ENCODE measurements at regions not wholly inside any gene's neighbourhood (a gene's known extent, or its start where the extent isn't known, plus 50 kb on each side); places are given as distances from the start of the nearest gene placed in this dataset.

DNA sequence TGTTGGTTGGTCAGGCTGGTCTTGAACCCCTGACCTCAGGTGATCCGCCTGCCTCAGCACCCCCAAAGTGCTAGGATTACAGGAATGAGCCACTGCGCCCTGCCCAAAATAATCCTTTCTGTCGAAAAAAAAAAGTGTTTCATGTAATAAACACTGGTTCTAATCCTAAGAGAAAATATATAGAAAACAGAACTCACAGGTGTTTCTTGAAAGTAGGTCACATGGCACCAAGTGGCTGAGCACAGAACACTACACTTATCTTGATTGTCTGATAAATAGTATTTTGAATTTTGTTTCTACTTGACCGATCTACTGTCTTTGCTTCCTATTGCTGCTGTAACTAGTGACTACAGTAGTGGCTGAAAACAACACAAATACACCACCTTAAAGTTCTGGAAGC is 87.6 kb upstream of the SOD1 start:
- peaks cover 0 to 3% (median 0%) of the 10 kb centered on the region in 4 donors for H3K9me3 ChIP-seq (ENCODE audit: control insufficient read depth in 4 of 4, low read length in 3 of 4)
- no peak overlapping the region for H3K4me3 ChIP-seq (ENCODE audit: low read depth in 1 of 3, low read length in 3 of 3)
- H3K27ac ChIP-seq (ENCODE audit: low read depth in 1 of 2, low read length in 2 of 2), result no peak overlapping the region
- H3K4me1 ChIP-seq (ENCODE audit: control insufficient read depth in 4 of 4, insufficient read depth in 4 of 4, low read length in 3 of 4), result no peaks in the 10 kb centered on the region
- WGBS, result 92% methylated on average over 4 of the region's 4 CpGs
- H3K27me3 ChIP-seq (ENCODE audit: control insufficient read depth in 4 of 4, insufficient read depth in 4 of 4, low read length in 3 of 4), result no peaks in the 10 kb centered on the region
- no peak overlapping the region for H3K9ac ChIP-seq (ENCODE audit: low read depth in 1 of 2, low read length in 2 of 2)
- no peaks in the 10 kb centered on the region for H3K36me3 ChIP-seq (ENCODE audit: control insufficient read depth in 4 of 4, insufficient read depth in 3 of 4, low read depth in 1 of 4, low read length in 3 of 4)
- TF ChIP-seq HNF4A (conservative IDR thresholded peaks at IDR 0.05), result no peak
- no peak for DNase-seq (ENCODE audit: low spot score)

DNA sequence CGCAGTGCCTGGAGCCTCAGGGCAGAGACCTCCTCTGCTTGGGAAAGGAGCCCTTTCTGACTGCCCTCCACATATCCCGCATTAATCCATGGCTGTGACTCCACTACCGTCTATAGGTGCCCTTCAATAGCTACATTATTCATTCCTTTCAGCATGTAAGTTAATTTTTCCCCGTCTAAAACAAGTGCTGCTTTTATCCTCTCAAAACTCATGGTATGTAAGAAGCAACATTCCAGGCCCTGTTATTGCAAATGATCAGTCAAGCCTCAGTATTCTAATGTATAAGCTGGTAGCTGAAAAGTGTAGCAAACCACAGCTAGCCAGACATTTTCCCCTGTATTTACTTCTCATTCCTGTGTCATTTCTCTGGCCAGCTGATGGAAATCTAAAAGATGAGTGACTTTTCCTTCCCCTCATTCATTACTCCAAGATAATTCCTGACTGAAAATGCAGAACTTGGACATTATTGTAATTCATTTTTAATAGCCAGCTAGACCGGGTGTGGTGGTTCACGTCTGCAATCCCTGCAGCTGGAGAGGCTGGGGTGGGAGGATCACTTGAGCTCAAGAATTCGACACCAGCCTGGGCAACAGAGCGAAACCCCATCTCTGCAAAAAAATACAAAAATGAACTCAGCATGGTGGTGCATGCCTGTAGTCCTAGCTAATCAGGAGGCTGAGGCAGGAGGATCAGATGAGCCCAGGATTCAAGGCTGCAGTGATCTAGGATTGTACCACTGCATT is 88.5 kb upstream of the SOD1 start:
- Histone ChIP-seq H3K4me3 (ENCODE audit: low read depth in 1 of 3, low read length in 3 of 3) (no peak overlapping the region), H3K27ac (ENCODE audit: low read depth in 1 of 2, low read length in 2 of 2) (no peak overlapping the region), H3K9ac (ENCODE audit: low read depth in 1 of 2, low read length in 2 of 2) (no peak overlapping the region), H3K36me3 (ENCODE audit: control insufficient read depth in 4 of 4, insufficient read depth in 3 of 4, low read depth in 1 of 4, low read length in 3 of 4) (no peaks in the 10 kb centered on the region), H3K4me1 (ENCODE audit: control insufficient read depth in 4 of 4, insufficient read depth in 4 of 4, low read length in 3 of 4) (no peaks in the 10 kb centered on the region), H3K27me3 (ENCODE audit: control insufficient read depth in 4 of 4, insufficient read depth in 4 of 4, low read length in 3 of 4) (no peaks in the 10 kb centered on the region), H3K9me3 (ENCODE audit: control insufficient read depth in 4 of 4, low read length in 3 of 4) (peaks cover 0 to 3% (median 0%) of the 10 kb centered on the region in 4 donors)
- 83% methylated on average over 8 of the region's 8 CpGs for WGBS
- DNase-seq (ENCODE audit: low spot score), result no peak
- no peak for TF ChIP-seq RXRA (IDR thresholded peaks at IDR 0.05)
- TF ChIP-seq FOXA1 (IDR thresholded peaks at IDR 0.05), result no peak
- TF ChIP-seq SP1 (IDR thresholded peaks at IDR 0.05), result no peak
- TF ChIP-seq, protein P1, sequence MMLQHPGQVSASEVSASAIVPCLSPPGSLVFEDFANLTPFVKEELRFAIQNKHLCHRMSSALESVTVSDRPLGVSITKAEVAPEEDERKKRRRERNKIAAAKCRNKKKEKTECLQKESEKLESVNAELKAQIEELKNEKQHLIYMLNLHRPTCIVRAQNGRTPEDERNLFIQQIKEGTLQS (IDR thresholded peaks at IDR 0.05), result no peak
- TF ChIP-seq, protein P2, sequence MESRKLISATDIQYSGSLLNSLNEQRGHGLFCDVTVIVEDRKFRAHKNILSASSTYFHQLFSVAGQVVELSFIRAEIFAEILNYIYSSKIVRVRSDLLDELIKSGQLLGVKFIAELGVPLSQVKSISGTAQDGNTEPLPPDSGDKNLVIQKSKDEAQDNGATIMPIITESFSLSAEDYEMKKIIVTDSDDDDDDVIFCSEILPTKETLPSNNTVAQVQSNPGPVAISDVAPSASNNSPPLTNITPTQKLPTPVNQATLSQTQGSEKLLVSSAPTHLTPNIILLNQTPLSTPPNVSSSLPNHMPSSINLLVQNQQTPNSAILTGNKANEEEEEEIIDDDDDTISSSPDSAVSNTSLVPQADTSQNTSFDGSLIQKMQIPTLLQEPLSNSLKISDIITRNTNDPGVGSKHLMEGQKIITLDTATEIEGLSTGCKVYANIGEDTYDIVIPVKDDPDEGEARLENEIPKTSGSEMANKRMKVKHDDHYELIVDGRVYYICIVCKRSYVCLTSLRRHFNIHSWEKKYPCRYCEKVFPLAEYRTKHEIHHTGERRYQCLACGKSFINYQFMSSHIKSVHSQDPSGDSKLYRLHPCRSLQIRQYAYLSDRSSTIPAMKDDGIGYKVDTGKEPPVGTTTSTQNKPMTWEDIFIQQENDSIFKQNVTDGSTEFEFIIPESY (IDR thresholded peaks at IDR 0.05), result no peak
- no peak for TF ChIP-seq YY1 (IDR thresholded peaks at IDR 0.05)
- TF ChIP-seq, protein P3, sequence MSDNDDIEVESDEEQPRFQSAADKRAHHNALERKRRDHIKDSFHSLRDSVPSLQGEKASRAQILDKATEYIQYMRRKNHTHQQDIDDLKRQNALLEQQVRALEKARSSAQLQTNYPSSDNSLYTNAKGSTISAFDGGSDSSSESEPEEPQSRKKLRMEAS (IDR thresholded peaks at IDR 0.05), result no peak
- TF ChIP-seq NR2F2 (IDR thresholded peaks at IDR 0.05), result no peak
- no peak for TF ChIP-seq TAF1 (conservative IDR thresholded peaks at IDR 0.05)
- no peak for TF ChIP-seq HNF4A (conservative IDR thresholded peaks at IDR 0.05)

DNA sequence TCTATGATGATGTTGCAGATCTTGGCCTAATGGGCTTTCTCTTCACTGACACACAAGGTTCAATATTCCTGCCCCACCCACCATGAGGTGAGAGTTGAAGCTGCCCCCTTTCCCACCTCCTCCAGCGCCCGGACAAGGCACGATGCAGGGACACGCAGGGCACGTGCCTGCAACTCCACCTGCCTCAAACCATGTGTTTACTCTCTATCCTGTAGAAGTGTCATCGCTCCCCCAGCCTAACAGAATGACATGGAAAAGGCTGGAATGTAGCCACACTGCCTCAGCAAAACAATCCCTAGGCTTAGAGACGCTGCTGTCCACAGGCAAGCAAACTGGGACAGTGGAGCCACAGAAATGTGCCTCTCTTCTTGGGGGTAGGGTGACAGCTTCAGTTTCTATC is 92.9 kb upstream of the SOD1 start:
- no peaks in the 10 kb centered on the region for H3K4me1 ChIP-seq (ENCODE audit: control insufficient read depth in 4 of 4, insufficient read depth in 4 of 4, low read length in 3 of 4)
- H3K27me3 ChIP-seq (ENCODE audit: control insufficient read depth in 4 of 4, insufficient read depth in 4 of 4, low read length in 3 of 4), result no peaks in the 10 kb centered on the region
- no peaks in the 10 kb centered on the region for H3K36me3 ChIP-seq (ENCODE audit: control insufficient read depth in 4 of 4, insufficient read depth in 3 of 4, low read depth in 1 of 4, low read length in 3 of 4)
- WGBS, result 64% methylated on average over 7 of the region's 7 CpGs
- no peak for DNase-seq (ENCODE audit: low spot score)
- no peak overlapping the region for H3K4me3 ChIP-seq (ENCODE audit: low read depth in 1 of 3, low read length in 3 of 3)
- H3K9me3 ChIP-seq (ENCODE audit: control insufficient read depth in 4 of 4, low read length in 3 of 4), result no peaks in the 10 kb centered on the region
- no peak overlapping the region for H3K27ac ChIP-seq (ENCODE audit: low read depth in 1 of 2, low read length in 2 of 2)
- no peak overlapping the region for H3K9ac ChIP-seq (ENCODE audit: low read depth in 1 of 2, low read length in 2 of 2)
- no peak for TF ChIP-seq TAF1 (conservative IDR thresholded peaks at IDR 0.05)
- TF ChIP-seq, protein P2 (IDR thresholded peaks at IDR 0.05), result no peak
- no peak for TF ChIP-seq FOXA2 (IDR thresholded peaks at IDR 0.05)
- no peak for TF ChIP-seq HNF4G (IDR thresholded peaks at IDR 0.05)
- TF ChIP-seq RXRA (IDR thresholded peaks at IDR 0.05), result no peak
- TF ChIP-seq RAD21 (IDR thresholded peaks at IDR 0.05), result no peak
- TF ChIP-seq, protein P4, sequence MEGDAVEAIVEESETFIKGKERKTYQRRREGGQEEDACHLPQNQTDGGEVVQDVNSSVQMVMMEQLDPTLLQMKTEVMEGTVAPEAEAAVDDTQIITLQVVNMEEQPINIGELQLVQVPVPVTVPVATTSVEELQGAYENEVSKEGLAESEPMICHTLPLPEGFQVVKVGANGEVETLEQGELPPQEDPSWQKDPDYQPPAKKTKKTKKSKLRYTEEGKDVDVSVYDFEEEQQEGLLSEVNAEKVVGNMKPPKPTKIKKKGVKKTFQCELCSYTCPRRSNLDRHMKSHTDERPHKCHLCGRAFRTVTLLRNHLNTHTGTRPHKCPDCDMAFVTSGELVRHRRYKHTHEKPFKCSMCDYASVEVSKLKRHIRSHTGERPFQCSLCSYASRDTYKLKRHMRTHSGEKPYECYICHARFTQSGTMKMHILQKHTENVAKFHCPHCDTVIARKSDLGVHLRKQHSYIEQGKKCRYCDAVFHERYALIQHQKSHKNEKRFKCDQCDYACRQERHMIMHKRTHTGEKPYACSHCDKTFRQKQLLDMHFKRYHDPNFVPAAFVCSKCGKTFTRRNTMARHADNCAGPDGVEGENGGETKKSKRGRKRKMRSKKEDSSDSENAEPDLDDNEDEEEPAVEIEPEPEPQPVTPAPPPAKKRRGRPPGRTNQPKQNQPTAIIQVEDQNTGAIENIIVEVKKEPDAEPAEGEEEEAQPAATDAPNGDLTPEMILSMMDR (IDR thresholded peaks at IDR 0.05; ENCODE audit: low read depth, low read length, missing input control), result no peak
- no peak for TF ChIP-seq GABPA (IDR thresholded peaks at IDR 0.05 in 1 of 2, conservative IDR thresholded peaks at IDR 0.05 in 1 of 2)
- TF ChIP-seq YY1 (IDR thresholded peaks at IDR 0.05), result no peak
- TF ChIP-seq NR2F2 (IDR thresholded peaks at IDR 0.05), result no peak
- TF ChIP-seq REST (IDR thresholded peaks at IDR 0.05), result no peak
- TF ChIP-seq, protein P1 (IDR thresholded peaks at IDR 0.05), result no peak
- no peak for TF ChIP-seq EGR1 (IDR thresholded peaks at IDR 0.05; ENCODE audit: low read depth in 2 of 2)
- TF ChIP-seq SP1 (IDR thresholded peaks at IDR 0.05), result no peak

All from liver (tissue), 8 donors.